ENCODE measurements at regions not wholly inside any gene's neighbourhood (a gene's known extent, or its start where the extent isn't known, plus 50 kb on each side); places are given as distances from the start of the nearest gene placed in this dataset.

GRCh38 chr7:106418094-106418493, 133.3 kb upstream of the NAMPT start:
- peak; percentile 50 to 87 (median 68) for DNase-seq

- no peak for DNase-seq
Observed at GRCh38 chr7:106417273-106417902, 132.6 kb upstream of the NAMPT start.

GRCh38 chr7:106416430-106416829, 131.6 kb upstream of the NAMPT start:
- DNase-seq, result no peak

- no peak for DNase-seq
Observed at GRCh38 chr7:106415433-106415832, 130.7 kb upstream of the NAMPT start.

GRCh38 chr7:106413446-106413845, 128.7 kb upstream of the NAMPT start:
- DNase-seq, result no peak

- DNase-seq, result no peak
Observed at GRCh38 chr7:106405697-106406141, 120.9 kb upstream of the NAMPT start.

- DNase-seq, result no peak
Observed at GRCh38 chr7:106402898-106403297, 118.1 kb upstream of the NAMPT start.

- DNase-seq, result no peak
Observed at GRCh38 chr7:106400923-106401322, 116.1 kb upstream of the NAMPT start.

- peak in 1 of 4 experiments; percentile 7 for DNase-seq
Observed at GRCh38 chr7:106398786-106399185, 114.0 kb upstream of the NAMPT start.

- no peak for DNase-seq
Observed at GRCh38 chr7:106397994-106398393, 113.2 kb upstream of the NAMPT start.

GRCh38 chr7:106394526-106394925, 109.7 kb upstream of the NAMPT start:
- no peak for DNase-seq

GRCh38 chr7:106393564-106394251, 108.9 kb upstream of the NAMPT start:
- no peak for DNase-seq

GRCh38 chr7:106392590-106392989, 107.8 kb upstream of the NAMPT start:
- DNase-seq, result no peak

- DNase-seq, result no peak
Observed at GRCh38 chr7:106392144-106392543, 107.4 kb upstream of the NAMPT start.

- no peak for DNase-seq
Observed at GRCh38 chr7:106386958-106387357, 102.2 kb upstream of the NAMPT start.

- peak in 3 of 4 experiments; percentile 29 to 60 (median 33) for DNase-seq
Observed at GRCh38 chr7:106384373-106384772, 99.6 kb upstream of the NAMPT start.

GRCh38 chr7:106382929-106383328, 98.1 kb upstream of the NAMPT start:
- DNase-seq, result no peak

GRCh38 chr7:106382129-106382528, 97.3 kb upstream of the NAMPT start:
- no peak for DNase-seq

- no peak for DNase-seq
Observed at GRCh38 chr7:106381252-106381651, 96.5 kb upstream of the NAMPT start.

GRCh38 chr7:106377847-106378361, 93.1 kb upstream of the NAMPT start:
- no peak for DNase-seq

GRCh38 chr7:106376026-106376799, 91.4 kb upstream of the NAMPT start:
- no peak for DNase-seq

- no peak for DNase-seq
Observed at GRCh38 chr7:106375499-106375898, 90.7 kb upstream of the NAMPT start.

GRCh38 chr7:106374437-106374836, 89.7 kb upstream of the NAMPT start:
- no peak for DNase-seq

Measured in suppressor macrophage (primary cell).